ENCODE measurements at regions not wholly inside any gene's neighbourhood (a gene's known extent, or its start where the extent isn't known, plus 50 kb on each side); places are given as distances from the start of the nearest gene placed in this dataset.

DNA sequence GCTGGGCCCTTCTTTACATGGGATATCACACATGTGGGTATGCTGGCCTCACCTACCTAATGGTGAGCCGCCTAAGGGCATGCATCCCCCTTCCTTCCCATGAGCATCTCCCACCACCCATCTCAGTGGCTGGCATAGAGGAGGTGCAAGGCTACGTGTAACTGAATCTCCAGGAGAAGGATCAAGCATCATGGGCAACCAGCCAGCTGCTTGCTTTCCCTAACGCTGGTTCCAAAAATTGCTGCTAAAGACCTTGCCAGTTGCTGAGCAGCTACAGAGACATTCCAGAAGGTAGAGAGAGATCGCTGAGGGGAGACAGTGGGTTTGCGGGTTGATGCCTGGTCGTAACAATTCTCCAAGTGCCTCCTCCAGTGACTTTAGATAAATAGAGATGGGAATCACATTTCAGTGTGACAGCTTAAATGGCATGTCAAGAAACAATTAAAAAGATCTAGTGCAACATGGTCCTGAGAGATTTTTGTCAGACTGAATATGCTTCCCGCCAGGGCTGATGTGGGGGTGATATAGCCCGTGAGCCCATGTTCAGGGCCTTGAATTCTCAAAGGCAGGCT, 378.4 kb upstream of the CDH5 start:
- intact Hi-C loops (cut with micrococcal nuclease): no loop called here

DNA sequence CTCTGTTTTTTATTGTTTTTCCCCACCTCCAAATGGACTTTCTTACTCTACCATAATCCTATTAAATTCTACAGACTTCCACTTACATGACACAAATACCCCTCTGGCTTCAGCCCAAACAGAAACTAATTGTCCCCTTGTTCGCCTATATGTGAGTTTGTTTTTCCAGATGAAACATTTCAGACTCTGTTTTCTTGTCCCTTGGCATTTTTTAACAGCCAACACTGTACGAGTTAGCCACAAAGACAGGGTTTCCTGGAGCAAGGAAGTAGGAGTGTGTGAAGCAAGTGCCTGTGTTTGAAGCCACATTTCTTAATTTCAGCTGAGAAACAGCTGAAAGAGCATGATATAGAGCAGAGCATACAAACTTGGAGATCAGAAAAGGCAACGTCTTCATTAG, 382.2 kb upstream of the CDH5 start:
- intact Hi-C loops (cut with micrococcal nuclease): no loop called here

DNA sequence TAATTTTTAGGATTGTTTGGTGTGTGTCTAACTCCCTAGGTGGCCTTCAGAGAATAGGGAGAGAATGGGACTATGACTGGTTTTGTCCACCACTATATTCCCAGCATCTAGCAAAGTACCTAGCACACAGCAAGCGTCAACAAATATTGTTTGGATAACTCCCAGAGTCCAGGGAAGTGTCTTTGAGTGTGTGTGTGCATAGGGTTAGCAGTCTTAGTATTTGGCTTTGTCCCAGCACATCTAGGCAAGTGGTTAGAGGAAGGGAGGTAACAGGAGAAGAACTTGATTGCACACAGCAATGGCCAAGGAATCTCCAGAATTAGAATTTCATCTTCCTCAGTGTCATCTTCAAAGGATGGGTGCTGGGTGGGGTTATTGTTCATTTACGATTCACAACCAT, 385.4 kb upstream of the CDH5 start:
- intact Hi-C loops (cut with micrococcal nuclease): no loop called here

DNA sequence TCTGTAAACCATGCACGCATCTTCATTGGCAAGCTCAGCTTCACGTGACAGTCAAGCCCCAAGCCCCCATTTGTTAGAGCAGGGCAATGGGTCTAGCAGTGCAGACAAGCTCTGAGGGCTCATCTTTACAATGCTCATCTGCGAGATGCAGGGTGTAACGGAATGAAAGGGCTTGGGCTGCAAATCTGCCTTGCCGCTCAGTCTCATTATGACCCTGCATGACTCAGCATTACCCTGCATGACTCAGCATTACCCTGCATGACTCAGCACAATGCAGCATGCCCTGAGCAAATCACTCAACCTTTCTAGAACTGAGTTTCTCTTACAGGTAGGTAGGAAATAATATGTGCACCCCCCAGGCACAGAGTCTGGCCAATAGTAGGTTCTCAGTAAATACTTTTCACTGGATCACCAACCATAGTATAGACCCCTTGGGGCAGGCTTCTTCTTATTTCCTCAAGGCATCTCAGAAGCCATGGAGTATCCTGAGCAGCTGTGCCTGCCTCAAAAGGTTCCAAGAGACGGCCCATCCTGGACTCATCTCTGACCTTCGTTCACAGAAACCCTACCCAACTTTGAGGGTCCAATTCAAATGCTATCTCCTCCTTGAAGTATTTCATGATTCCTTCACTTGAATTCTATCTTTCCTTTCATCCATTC, 391.3 kb upstream of the CDH5 start:
- intact Hi-C loops (cut with micrococcal nuclease): no loop called here

DNA sequence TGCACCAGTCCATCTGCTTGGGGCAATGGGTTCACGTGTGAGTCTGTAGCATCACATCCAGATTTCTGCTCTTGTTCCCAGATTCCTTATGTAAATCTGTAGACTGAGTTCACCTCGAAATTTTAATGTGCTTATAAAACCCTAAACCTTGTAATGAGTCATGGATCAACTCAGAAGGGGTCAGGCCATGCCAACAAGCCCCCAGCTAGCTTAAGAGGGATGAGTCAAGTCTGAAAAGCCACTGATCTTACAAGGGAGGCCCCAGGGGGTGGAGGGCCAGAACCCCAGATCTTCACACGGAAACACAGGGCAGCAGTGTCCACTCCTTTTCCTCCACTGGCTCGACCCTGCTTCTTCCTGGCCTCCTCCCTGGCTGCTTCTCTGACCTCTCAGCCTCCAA, 399.1 kb upstream of the CDH5 start:
- intact Hi-C loops (cut with micrococcal nuclease): no loop called here

DNA sequence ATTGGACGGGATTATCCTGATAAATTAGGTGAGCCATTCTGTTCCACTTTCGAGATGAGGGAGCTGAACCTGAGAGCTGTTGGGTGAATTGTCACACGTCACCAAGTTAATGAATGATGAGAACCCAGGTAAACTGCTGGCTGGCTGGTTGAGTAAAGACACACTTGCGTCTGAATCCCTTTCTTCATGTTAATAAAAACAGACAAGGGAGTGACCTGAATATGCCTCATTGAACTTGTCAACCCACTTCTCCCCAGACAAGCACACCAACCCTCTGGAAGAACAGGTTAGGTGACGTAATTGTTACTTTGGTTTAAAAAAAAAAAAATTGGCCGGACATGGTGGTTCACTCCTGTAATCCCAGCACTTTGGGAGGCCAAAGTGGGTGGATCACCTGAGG, 400.9 kb upstream of the CDH5 start:
- intact Hi-C loops (cut with micrococcal nuclease): no loop called here

DNA sequence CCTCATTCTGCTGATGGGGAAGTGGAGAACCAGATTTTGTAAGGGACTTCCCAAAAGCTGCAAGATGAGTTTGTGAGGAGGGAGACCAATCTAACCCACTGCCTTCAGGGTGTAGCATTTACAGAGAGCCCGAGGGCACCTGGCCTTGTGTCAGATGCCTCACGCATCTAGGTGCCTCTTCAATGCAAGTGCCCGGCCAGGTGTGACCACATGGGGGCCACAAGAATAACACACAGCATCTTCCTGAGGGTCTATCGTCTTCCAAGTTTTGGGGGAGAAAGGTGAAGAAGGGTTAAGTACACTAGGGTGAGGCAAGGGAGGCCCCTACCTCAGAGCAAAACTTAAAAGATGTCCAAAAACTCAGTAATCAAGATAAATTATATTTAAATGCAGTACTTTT, 401.7 kb upstream of the CDH5 start:
- intact Hi-C loops (cut with micrococcal nuclease): no loop called here

DNA sequence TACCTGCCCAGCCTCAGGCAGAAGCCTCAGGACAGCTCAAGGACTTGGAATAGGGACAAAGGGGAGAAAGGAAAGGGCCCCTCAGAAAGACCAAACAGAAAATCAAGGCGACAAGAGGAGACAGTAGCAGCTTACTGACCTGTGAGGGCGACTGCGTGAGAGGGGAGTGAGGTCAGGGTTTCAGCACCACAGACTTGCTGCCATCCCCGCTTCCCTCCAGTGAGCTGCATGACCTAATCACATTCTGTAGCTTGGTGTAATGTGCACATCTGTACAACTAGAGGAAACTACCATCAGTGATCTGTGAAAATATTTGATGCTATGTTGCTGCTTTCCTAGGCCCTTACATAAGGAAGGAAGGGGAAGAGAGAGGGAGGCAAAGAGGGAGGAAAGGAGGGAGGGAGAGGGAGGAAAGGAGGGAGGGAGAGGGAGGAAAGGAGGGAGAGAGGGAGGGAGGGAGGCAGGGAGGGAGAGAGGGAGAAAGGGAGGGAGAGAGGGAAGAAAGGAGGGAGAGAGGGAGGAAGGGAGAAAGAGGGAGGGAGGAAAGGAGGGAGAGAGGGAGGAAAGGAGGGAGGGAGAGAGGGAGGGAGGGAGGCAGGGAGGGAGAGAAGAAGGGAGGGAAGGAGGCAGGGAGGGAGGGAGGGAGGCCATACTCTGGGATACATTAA, 404.9 kb upstream of the CDH5 start:
- intact Hi-C loops (cut with micrococcal nuclease): no loop called here

DNA sequence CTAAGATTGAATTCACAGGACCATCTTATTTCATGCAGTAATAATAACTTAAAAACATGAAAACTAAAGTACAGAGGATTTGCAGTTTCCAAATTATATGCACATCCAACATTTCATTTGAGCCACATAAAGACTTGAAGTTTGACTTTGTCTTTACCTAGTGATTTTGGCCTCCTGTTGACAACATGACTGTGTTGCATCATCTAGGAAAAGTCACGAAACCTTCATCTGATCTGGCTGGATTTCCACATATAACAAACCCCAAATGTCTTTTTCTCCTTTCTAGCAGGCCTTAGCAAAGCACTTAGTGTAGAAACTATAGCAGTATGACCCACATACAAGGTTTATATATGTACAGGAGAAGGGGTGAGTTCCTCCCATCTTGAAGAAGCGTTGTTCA, 406.5 kb upstream of the CDH5 start:
- intact Hi-C loops (cut with micrococcal nuclease): no loop called here

DNA sequence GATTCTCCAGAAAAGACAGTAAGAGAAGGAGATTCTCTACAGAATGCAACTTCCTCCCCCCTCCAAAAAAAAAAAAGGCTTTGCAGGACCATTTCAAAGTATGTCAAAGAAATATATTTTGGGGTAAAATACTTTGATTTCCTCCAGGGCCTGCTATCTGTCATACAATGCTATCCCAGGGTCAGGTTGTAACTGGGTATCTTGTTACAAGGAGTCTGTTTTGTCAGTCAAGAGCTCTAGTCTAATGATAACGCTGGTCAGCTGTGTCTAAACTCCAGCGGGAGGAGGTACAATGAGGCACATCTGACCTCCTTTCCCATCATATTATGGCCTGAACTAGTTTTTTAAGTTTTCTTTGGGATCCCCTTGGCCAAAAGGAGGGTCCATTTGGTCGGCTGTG, 408.4 kb upstream of the CDH5 start:
- intact Hi-C loops (cut with micrococcal nuclease): no loop called here

DNA sequence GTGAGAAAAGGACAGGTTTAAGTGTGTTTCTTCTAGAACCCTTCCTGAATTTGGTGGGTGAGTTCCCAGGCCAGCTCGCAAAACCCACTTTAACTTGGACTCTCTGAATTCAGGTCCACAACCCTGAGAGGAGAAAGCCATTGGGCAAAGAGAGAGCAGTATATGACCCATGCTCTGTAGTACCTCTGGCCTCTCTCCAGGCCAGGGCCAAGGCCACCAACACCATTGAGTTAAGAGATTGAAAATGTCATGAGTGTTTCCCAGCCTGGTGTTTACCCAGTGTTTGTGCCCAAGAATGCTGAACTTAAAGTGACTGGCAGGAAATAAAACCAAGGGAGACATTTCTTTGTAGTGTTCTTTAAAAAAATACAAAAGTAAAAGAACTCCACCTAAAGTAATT, 410.4 kb upstream of the CDH5 start:
- intact Hi-C loops (cut with micrococcal nuclease): no loop called here

DNA sequence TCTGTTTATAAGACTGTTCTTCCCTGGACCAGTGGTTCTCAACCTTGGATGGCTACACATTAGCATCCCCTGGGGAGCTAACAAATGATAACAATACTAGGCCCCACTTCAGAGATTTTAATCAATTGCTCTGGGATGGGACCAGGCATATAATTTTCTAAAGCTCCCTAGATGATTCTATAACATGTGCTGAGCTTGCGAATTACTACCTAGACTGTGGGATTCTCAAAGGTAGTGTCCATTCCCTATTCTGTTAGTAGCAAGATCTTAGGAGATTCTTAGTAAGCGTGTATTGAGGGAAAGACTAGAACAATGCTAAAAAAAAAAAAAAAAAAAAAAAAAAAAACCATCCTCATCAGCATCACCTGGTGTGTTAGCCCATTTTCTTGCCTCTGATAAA, 412.0 kb upstream of the CDH5 start:
- intact Hi-C loops (cut with micrococcal nuclease): no loop called here

DNA sequence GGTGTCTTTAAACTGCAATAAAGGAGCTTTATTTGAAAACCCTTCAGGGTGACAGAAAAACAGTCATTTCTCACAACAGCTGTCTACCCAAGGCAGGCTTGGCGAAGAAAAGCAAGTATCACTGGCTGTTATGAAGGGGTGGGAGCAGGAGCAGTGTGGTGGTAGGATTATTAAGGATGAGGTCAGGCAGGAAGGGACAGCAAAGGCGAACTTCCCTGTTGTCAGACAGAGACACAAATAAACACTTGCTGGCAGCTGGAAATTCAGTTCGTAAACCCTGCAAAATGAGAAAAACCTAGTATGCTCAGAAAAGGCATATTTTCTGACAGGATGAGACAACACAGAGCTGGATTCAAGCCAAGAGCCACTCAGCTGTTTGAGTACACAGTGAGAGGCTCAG, 416.3 kb upstream of the CDH5 start:
- intact Hi-C loops (cut with micrococcal nuclease): no loop called here

DNA sequence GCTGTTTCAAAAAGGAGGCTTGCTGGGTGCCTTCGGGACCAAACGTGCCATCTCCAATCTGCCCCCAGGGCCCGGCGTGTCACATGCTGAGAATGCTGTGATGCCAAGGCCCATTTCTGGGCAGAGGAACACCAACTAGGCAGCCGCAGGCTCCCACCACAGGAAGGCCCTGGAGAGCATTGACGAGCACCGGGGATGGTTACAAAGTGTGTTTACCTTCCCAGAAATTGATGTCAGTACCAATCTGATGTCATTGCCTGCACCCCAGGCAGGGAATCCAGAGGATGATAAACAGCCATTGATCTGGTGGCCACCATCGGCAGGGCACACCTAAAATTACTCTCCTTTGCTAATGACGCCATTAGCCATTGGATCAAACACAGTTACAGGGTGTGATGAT, 418.1 kb upstream of the CDH5 start:
- intact Hi-C loops (cut with micrococcal nuclease): no loop called here

DNA sequence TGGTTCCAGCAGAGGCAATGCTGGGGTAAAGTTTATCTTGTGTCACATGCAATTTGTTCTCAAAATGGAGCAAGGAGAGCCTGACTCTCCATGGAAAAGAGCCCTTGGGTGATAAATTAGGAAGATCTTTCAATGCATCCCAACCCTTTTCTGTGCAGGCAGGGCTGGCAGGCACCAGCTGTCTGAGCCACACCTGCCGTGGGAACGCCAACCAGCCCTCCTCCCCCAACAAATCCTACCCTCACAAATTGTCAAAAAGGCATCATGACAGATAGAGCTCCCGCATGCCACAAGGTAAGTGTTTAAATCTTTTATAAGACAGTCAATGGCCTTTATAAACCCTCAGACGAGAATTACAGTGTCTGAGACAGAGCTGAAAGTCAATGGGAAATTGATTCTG, 418.5 kb upstream of the CDH5 start:
- intact Hi-C loops (cut with micrococcal nuclease): no loop called here

DNA sequence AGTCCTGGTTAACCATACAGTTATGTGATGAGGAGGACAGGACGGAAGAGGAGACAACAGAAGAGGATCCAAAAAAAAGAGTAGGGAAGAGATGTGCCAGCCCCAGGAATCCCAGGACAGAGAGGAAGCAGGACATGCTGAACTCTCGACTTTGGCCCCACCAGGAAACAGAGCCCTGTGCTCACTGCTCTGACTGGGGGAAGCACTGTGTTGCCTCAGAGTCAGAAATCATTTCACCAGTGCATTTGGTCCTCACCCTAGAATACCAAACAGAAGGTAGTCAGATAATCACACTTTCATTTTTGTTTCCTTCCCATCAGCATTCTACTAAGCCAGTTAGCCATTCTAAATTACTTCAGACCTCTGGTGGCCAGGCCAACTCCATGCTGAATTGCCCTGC, 421.0 kb upstream of the CDH5 start:
- intact Hi-C loops (cut with micrococcal nuclease): no loop called here

DNA sequence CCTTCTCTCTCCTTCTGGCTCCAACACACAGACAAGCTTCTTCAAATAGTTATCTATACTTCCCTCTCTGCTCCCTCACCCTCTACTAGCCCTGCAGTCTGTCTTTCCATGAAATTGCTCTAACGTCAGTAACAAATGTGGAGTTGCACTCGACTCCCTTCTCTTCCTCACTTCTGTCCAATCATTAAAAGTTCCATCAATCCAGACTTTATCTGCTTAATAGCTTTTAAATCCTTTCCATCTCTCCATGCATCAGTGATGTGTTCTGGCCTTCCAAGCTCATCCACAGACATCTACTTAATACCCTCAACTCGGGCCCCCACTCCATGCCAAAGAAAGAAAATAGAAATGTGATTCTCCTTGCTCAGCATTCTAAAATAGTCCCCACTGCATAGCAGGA, 422.1 kb upstream of the CDH5 start:
- intact Hi-C loops (cut with micrococcal nuclease): no loop called here

DNA sequence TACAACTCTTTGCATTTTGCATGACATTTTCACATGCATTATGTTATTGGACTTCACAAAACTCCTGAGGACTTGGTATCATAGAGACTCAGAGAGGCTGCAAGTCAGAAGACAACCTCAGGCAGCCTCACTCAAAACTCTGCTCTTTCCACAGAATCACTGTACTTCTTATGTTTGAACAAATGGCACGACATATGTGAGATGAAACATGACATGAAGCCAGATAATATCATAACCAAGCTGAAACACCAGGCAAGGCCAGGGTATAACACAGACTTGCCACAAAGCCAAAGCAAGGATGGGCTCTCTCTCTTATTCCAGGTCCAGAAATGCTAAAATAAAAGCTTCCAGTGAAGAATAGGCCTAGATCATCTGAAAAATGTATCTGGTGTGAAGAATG, 425.8 kb upstream of the CDH5 start:
- intact Hi-C loops (cut with micrococcal nuclease): no loop called here

DNA sequence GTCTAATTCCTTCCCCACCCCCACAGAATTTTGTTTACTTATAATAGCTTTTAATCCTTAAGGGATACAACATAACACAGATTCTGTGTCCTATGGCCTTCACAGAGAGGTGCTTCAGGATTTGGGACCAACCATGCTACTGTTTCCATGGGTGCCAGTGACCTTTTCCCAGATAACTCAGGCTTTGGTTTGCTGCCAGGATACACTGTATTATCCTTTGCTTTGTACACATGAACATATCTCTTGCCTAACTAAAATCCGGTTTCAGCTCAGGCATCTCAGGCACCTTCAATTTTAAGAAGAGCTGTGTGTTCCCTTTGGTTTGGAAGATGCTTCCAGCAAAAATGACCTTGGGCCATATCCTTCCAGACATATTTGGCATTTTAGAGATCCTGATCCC, 428.4 kb upstream of the CDH5 start:
- intact Hi-C loops (cut with micrococcal nuclease): no loop called here

DNA sequence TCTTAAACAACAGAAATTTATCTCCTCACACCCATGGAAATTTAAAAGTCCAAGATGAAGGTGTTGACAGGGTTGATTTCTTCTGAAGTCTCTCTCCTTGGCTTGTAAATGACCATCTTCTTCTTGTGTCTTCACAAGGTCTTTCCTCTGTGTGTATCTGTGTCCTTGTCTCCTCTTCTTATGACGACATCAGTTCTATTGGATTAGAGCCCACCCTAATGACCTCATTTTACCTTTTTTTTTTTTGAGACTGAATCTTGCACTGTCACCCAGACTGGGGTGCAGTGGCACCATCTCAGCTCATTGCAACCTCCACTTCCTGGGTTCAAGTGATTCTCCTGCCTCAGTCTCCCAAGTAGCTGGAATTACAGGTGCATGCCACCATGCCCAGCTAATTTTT, 429.0 kb upstream of the CDH5 start:
- intact Hi-C loops (cut with micrococcal nuclease): no loop called here

DNA sequence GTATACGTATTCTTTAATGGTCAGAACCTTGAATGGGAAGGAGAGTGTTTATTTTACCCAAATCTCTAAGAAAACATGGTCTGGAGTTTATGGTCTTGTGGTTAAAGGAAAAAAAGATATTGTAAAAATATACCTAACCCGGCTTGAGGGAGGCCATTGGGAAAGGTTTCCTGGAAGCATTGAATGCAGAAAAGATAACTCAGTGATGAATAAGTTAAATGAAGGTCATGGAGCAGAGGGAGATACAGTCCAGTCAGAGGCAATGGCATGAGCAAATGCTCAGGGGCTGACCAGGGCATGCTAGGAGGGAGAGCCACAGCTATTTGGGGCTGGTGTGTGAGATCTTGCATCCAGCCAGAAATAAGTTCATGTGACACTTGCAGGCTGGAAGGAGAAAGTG, 430.4 kb upstream of the CDH5 start:
- intact Hi-C loops (cut with micrococcal nuclease): no loop called here

DNA sequence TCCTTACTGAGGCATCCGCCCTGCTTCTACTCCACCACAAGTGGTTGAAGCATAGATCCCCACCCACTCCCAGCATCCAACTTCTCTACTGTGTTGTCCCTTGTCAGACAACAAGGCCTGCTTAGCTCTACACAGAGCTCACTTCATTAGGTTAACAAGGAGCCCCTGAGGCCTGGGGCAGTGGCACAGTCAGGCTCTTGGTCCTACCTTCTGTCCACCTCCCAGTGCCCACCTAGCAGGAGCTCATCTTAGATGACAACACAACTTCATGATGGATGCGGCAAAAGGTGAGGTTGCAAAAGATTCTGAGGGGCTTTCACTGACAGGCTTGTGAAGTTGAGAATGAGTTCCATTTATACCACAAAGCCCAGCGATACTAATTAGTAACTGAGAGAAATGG, 432.0 kb upstream of the CDH5 start:
- intact Hi-C loops (cut with micrococcal nuclease): no loop called here

DNA sequence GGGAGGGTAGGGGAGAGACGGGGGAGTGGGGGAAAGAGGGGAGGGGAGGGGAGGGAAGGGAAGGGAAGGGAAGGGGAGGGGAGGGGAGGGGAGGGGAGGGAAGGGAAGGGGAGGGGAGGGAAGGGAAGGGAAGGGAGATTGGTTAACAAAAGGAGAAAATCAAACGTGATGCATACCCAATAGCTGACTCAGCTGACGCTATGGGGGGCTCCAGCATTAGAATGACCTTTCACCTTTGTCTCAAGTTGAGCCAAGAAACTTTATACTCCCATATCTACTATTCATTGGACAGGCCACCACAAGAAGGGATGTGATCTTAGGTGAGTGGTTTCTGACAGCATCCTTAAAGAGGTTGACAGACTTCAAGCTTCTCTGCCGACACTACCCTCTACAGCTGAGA, 432.8 kb upstream of the CDH5 start:
- intact Hi-C loops (cut with micrococcal nuclease): no loop called here
